Liver (tissue), 8 donors: ENCODE measurements at regions not wholly inside any gene's neighbourhood (a gene's known extent, or its start where the extent isn't known, plus 50 kb on each side); places are given as distances from the start of the nearest gene placed in this dataset.

Source experiments
- DNase-seq: peaks from one replicate; pipeline ENCODE4 v3.0.0-alpha.2; 2017; ENCODE audit warnings: low spot score
- H3K27ac ChIP-seq, 2 donors: one replicate each; pipeline ENCODE4 v1.7.0; 2013; ENCODE audit warnings: inconsistent platforms in 2 of 2, low read length in 2 of 2, control low read depth in 1 of 2, low read depth in 1 of 2, mild to moderate bottlenecking in 1 of 2
- H3K27me3 ChIP-seq, 4 donors: one replicate each; pipeline versions ENCODE4 v1.6.1 to v1.7.0; 2013; ENCODE audit warnings: low read length in 3 of 4, inconsistent platforms in 1 of 4, mild to moderate bottlenecking in 1 of 4, moderate library complexity in 1 of 4; ENCODE audit not compliant: control insufficient read depth in 4 of 4, insufficient read depth in 4 of 4
- H3K36me3 ChIP-seq, 4 donors: one replicate each; pipeline versions ENCODE4 v1.6.1 to v1.7.0; 2013; ENCODE audit warnings: low read length in 3 of 4, mild to moderate bottlenecking in 3 of 4, low read depth in 1 of 4, moderate library complexity in 1 of 4; ENCODE audit not compliant: control insufficient read depth in 4 of 4, insufficient read depth in 3 of 4
- H3K4me1 ChIP-seq, 4 donors: one replicate each; pipeline versions ENCODE4 v1.6.1 to v1.7.0; 2013; ENCODE audit warnings: low read length in 3 of 4, mild to moderate bottlenecking in 3 of 4, moderate library complexity in 1 of 4; ENCODE audit not compliant: control insufficient read depth in 4 of 4, insufficient read depth in 4 of 4
- H3K4me3 ChIP-seq, 3 donors: one replicate each; pipeline versions ENCODE4 v1.6.1 to v1.7.0; 2013; ENCODE audit warnings: low read length in 3 of 3, control low read depth in 1 of 3, low read depth in 1 of 3, mild to moderate bottlenecking in 1 of 3
- H3K9ac ChIP-seq, 2 donors: one replicate each; pipeline ENCODE4 v1.7.0; 2013; ENCODE audit warnings: low read length in 2 of 2, mild to moderate bottlenecking in 2 of 2, moderate library complexity in 2 of 2, control low read depth in 1 of 2, low read depth in 1 of 2
- H3K9me3 ChIP-seq, 4 donors: one replicate each; pipeline versions ENCODE4 v1.6.1 to v1.7.0; 2013; ENCODE audit warnings: low read length in 3 of 4; ENCODE audit not compliant: control insufficient read depth in 4 of 4
- ATF3 ChIP-seq: IDR thresholded peaks from 2 replicates; pipeline ENCODE4 v1.6.1; 2016; ENCODE audit warnings: antibody characterized with exemption
- EGR1 ChIP-seq, 2 donors: IDR thresholded peaks; 2 replicates each; pipeline ENCODE4 v1.6.1; 2016 to 2018; ENCODE audit warnings: antibody characterized with exemption in 2 of 2, low read depth in 2 of 2
- FOXA1 ChIP-seq: IDR thresholded peaks from 2 replicates; pipeline ENCODE4 v1.6.1; 2016; ENCODE audit warnings: antibody characterized with exemption
- FOXA2 ChIP-seq: IDR thresholded peaks from 2 replicates; pipeline ENCODE4 v1.6.1; 2016; ENCODE audit warnings: antibody characterized with exemption
- GABPA ChIP-seq, 2 donors: IDR thresholded peaks in 1 of 2; conservative IDR thresholded peaks in 1 of 2; 2 replicates each; pipeline ENCODE4 v1.6.1; 2016; ENCODE audit warnings: antibody characterized with exemption in 2 of 2, mild to moderate bottlenecking in 1 of 2, moderate library complexity in 1 of 2
- HNF4A ChIP-seq, 2 donors: conservative IDR thresholded peaks; 2 replicates each; pipeline ENCODE4 v1.6.1; 2016; ENCODE audit warnings: antibody characterized with exemption in 2 of 2, mild to moderate bottlenecking in 2 of 2
- HNF4G ChIP-seq: IDR thresholded peaks from 2 replicates; pipeline ENCODE4 v1.6.1; 2016; ENCODE audit warnings: antibody characterized with exemption
- JUND ChIP-seq, 2 donors: IDR thresholded peaks; 2 replicates each; pipeline ENCODE4 v1.6.1; 2016; ENCODE audit warnings: antibody characterized with exemption in 2 of 2
- MAX ChIP-seq: IDR thresholded peaks from 2 replicates; pipeline ENCODE4 v1.6.1; 2016; ENCODE audit warnings: antibody characterized with exemption
- NR2F2 ChIP-seq: IDR thresholded peaks from 2 replicates; pipeline ENCODE4 v1.6.1; 2016; ENCODE audit warnings: antibody characterized with exemption
- RAD21 ChIP-seq, 2 donors: IDR thresholded peaks; 2 replicates each; pipeline ENCODE4 v1.6.1; 2016; ENCODE audit warnings: antibody characterized with exemption in 2 of 2, mild to moderate bottlenecking in 2 of 2
- REST ChIP-seq: IDR thresholded peaks from 2 replicates; pipeline ENCODE4 v1.6.1; 2016; ENCODE audit warnings: antibody characterized with exemption, mild to moderate bottlenecking
- RXRA ChIP-seq, 2 donors: IDR thresholded peaks; 2 replicates each; pipeline ENCODE4 v1.6.1; 2017 to 2018; ENCODE audit warnings: antibody characterized with exemption in 2 of 2, mild to moderate bottlenecking in 1 of 2
- SP1 ChIP-seq: IDR thresholded peaks from 2 replicates; pipeline ENCODE4 v1.6.1; 2018; ENCODE audit warnings: antibody characterized with exemption, mild to moderate bottlenecking
- TAF1 ChIP-seq: conservative IDR thresholded peaks from 2 replicates; pipeline ENCODE4 v1.6.1; 2016; ENCODE audit warnings: antibody characterized with exemption, mild to moderate bottlenecking
- YY1 ChIP-seq: IDR thresholded peaks from 2 replicates; pipeline ENCODE4 v1.6.1; 2016; ENCODE audit warnings: antibody characterized with exemption, mild to moderate bottlenecking
- WGBS: extraction: QIAGEN DNeasy Blood & Tissue Kit; methylation state at CpG from one replicate; pipeline ENCODE4 v1.1.7; 2013; 5-methylcytosine and 5-hydroxymethylcytosine counted together
- TF ChIP-seq, protein P1 (sequence below): fragments of 150-350 bp; IDR thresholded peaks from 2 replicates; pipeline ENCODE4 v1.5.1; 2017; ENCODE audit warnings: improper control_type of control experiment, low read depth, low read length; ENCODE audit not compliant: missing input control
- TF ChIP-seq, protein P2 (sequence below): IDR thresholded peaks from 2 replicates; pipeline ENCODE4 v1.6.1; 2016; ENCODE audit warnings: antibody characterized with exemption
- donor health status: healthy.
- donor health status: healthy.
- donor health status: healthy.
- donor health status: healthy.
- donor health status: healthy.

DNA sequence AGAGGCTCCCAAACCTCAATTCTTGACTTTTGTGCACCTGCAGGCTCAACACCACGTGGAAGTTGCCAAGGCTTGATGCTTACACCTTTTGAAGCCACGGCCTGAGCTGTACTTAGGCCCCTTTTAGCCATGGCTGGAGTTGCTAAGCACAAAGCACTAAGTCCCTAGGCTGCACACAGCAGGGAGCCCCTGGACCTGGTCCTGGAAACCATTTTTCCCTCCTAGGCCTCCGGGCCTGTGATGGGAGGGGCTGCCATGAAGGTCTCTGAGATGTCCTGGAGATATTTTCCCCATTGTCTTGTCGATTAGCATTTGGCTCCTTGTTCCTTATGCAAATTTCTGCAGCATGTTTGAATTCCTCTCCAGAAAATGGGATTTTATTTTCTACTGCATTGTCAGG lies 247.1 kb upstream of the ARPP21 start:
- 64% methylated on average over 4 of the region's 4 CpGs for WGBS
- Histone ChIP-seq H3K9me3 (peaks cover 0 to 11% (median 7%) of the 10 kb centered on the region in 4 donors), H3K27ac (no peak overlapping the region), H3K4me3 (no peak overlapping the region), H3K36me3 (no peaks in the 10 kb centered on the region), H3K4me1 (peaks cover 0 to 7% (median 2%) of the 10 kb centered on the region in 4 donors), H3K9ac (no peak overlapping the region), H3K27me3 (no peaks in the 10 kb centered on the region)
- TF ChIP-seq YY1 (no peak), RAD21 (IDR thresholded peaks at IDR 0.05) (no peak), GABPA (IDR thresholded peaks at IDR 0.05 in 1 of 2, conservative IDR thresholded peaks at IDR 0.05 in 1 of 2) (no peak), NR2F2 (no peak), TAF1 (no peak), HNF4A (conservative IDR thresholded peaks at IDR 0.05) (no peak), SP1 (no peak), FOXA1 (no peak), REST (no peak), FOXA2 (no peak), JUND (IDR thresholded peaks at IDR 0.05) (no peak)
- TF ChIP-seq, protein P1, sequence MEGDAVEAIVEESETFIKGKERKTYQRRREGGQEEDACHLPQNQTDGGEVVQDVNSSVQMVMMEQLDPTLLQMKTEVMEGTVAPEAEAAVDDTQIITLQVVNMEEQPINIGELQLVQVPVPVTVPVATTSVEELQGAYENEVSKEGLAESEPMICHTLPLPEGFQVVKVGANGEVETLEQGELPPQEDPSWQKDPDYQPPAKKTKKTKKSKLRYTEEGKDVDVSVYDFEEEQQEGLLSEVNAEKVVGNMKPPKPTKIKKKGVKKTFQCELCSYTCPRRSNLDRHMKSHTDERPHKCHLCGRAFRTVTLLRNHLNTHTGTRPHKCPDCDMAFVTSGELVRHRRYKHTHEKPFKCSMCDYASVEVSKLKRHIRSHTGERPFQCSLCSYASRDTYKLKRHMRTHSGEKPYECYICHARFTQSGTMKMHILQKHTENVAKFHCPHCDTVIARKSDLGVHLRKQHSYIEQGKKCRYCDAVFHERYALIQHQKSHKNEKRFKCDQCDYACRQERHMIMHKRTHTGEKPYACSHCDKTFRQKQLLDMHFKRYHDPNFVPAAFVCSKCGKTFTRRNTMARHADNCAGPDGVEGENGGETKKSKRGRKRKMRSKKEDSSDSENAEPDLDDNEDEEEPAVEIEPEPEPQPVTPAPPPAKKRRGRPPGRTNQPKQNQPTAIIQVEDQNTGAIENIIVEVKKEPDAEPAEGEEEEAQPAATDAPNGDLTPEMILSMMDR = no peak
- DNase-seq = no peak

- 72% methylated on average over 6 of the region's 6 CpGs for WGBS
- TF ChIP-seq ATF3 = no peak
- TF ChIP-seq, protein P2, sequence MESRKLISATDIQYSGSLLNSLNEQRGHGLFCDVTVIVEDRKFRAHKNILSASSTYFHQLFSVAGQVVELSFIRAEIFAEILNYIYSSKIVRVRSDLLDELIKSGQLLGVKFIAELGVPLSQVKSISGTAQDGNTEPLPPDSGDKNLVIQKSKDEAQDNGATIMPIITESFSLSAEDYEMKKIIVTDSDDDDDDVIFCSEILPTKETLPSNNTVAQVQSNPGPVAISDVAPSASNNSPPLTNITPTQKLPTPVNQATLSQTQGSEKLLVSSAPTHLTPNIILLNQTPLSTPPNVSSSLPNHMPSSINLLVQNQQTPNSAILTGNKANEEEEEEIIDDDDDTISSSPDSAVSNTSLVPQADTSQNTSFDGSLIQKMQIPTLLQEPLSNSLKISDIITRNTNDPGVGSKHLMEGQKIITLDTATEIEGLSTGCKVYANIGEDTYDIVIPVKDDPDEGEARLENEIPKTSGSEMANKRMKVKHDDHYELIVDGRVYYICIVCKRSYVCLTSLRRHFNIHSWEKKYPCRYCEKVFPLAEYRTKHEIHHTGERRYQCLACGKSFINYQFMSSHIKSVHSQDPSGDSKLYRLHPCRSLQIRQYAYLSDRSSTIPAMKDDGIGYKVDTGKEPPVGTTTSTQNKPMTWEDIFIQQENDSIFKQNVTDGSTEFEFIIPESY = no peak
- no peak for TF ChIP-seq EGR1 (IDR thresholded peaks at IDR 0.05; ENCODE audit: low read depth in 2 of 2)
- TF ChIP-seq NR2F2 = no peak
- TF ChIP-seq, protein P1 = no peak
- TF ChIP-seq YY1 = no peak
- no peak for TF ChIP-seq GABPA (IDR thresholded peaks at IDR 0.05 in 1 of 2, conservative IDR thresholded peaks at IDR 0.05 in 1 of 2)
- TF ChIP-seq FOXA1 = no peak
- TF ChIP-seq JUND (IDR thresholded peaks at IDR 0.05) = no peak
- no peak for TF ChIP-seq FOXA2
- no peak for TF ChIP-seq HNF4A (conservative IDR thresholded peaks at IDR 0.05)
- no peak for TF ChIP-seq RXRA (IDR thresholded peaks at IDR 0.05)
- no peak for TF ChIP-seq HNF4G
- no peak for TF ChIP-seq RAD21 (IDR thresholded peaks at IDR 0.05)
- no peak for TF ChIP-seq SP1
- TF ChIP-seq TAF1 = no peak
- TF ChIP-seq MAX = no peak
These were observed 245.2 kb upstream of the ARPP21 start for GRCh38 chr3:35393901-35394799.

More at GRCh38 chr3:35393901-35394799, 245.2 kb upstream of the ARPP21 start:
- H3K27ac ChIP-seq = no peak overlapping the region
- H3K27me3 ChIP-seq = no peaks in the 10 kb centered on the region
- no peaks in the 10 kb centered on the region for H3K36me3 ChIP-seq
- H3K4me3 ChIP-seq = no peak overlapping the region
- peaks cover 0 to 7% (median 2%) of the 10 kb centered on the region in 4 donors for H3K4me1 ChIP-seq
- peaks cover 0 to 11% (median 7%) of the 10 kb centered on the region in 4 donors for H3K9me3 ChIP-seq
- H3K9ac ChIP-seq = no peak overlapping the region
- DNase-seq = no peak
